Lung microvascular endothelial cell (primary cell): ENCODE measurements at regions not wholly inside any gene's neighbourhood (a gene's known extent, or its start where the extent isn't known, plus 50 kb on each side); places are given as distances from the start of the nearest gene placed in this dataset.

Source experiments
- DNase-seq, 2 donors: peaks; one replicate each; pipeline versions ENCODE4 v3.0.0 to v3.0.0-alpha.2; 2010; ENCODE audit warnings: low read depth in 2 of 2

DNA sequence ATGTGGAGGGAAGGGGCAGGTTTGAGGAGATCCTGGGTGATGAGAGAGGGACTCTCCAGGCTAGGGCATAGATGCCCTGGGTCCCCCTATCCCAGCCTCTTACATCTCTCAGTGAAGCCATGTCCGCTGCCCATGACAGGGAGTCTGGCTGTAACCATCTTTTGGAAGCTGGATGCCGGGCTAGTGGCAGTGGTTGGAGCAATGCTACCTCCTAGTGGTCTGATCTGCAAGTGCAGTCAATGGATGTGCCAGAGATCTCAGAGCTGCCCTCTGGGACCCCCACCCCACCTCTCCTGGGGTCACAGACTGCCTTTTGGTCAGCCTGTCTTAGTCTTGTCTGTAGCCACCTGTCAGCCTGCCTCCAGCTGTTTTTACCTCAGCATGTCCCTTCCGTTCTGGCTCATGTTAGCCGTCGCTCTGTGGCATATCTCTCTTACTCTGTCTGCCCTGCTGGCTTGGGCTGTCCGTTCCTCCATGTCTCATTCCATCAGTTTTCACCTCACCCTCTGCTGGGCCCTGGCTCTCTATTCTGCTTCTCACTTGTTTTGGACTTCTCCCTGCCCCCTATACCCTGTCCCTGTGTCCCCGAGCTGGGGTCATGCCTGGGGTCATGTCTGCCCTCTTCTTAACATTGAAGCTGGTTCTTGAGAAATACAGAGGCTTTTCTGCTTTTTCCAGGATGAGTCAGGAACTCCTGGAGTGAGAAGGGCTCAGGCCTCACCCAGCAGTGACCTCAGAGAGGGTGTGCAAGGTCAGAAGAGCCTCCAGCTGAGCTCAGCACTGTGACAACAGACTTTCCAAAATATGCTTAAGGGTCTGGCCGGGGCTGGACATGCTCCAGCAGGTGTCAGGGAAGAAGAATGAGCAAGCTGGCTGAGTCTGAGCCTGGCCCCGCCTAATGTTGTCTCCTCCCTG, 52.0 kb upstream of the THY1 start:
- DNase-seq = peak; percentile 64 to 76

DNA sequence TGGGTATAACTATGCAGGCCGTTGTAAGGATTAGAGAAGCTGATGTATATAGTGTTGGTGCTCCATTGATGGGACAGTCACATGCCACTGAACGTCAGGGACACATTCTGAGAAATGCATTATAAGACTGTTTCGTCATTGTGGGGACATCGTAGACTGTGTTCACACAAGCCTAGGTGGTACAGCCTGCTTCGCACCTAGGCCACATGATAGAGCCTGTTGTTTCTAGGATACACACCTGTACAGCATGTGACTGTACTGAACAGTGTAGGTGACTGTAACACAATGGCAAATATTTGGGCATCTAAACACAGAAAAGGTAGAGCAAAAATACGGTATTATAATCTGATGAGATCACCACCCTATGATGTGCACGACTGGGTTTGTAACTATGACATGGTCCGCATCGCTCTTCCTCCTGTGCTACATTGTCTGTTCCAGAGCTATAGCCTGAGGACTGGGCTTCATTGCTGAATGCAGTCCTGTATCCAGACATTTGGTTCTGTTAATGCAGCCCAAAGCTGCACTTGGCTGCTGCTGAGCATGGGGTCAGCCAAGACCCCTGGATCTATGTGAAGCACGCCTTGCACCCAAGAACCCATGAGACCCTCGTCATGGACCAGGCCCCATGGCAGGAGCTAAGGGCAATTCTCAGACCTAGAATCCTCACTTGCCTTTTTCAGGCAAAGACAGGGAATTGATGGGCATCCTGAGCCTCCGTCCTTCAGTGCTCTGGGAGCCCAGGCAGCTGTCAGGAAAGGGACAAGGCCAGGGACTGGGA, 51.1 kb upstream of the THY1 start:
- no peak for DNase-seq

DNA sequence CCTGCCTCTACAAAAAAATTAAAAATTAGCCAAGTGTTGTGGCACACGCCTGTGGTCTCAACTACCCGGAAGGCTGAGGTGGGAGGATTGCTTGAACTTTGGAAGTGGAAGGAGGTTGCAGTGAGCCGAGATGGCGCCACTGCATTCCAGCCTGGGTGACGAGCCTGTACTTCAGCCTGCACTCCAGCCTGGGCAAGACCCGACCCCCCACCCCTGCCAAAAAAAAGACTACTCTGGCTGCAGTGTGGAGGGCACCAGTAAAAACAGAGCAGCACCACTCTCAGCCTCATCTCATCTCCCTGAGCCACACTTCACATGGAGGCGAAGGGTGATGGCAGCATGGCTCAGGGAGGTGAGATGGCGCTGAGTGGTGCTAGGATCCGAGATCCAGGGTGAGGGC, 50.3 kb upstream of the THY1 start:
- no peak for DNase-seq

DNA sequence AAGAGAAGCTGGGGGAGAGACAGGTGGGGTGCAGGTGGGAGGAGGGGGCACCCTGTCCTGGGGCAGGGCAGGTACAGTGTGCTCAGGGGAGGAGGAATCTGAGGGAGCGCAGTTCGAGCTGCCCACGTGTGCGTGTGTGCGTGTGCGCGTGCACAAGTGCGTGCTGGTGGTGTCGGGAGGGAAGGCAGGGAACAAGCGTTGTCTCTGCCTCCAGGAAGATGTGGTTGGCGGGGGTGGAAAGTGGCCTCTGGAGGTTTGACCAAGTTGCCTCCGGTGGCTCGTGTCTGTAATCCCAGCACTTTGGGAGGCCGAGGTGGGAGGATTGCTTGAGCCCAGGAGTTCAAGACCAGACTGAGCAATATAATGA, 49.9 kb upstream of the THY1 start:
- no peak for DNase-seq
